ENCODE measurements at regions not wholly inside any gene's neighbourhood (a gene's known extent, or its start where the extent isn't known, plus 50 kb on each side); places are given as distances from the start of the nearest gene placed in this dataset.

DNA sequence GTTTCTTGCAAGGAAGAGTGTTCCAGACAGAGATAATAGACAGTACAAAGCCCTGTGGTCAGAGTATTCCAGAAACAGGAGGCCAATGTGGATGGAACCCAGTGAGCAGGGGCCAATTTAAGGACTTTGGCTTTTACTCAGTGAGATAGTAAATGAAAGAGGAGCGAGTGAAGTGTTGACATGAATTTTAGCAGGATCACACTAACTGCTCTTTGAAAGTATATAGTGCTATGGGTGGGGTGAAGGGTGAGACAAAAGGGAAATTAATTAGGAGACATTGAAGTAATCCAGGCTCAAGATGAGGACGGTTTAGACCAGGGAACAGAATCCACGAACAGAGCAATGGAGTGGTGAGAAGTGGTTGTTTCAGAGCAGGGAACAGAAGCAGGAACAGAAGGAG lies 62.2 kb upstream of the TES start:
- no peak for DNase-seq

- DNase-seq, result no peak
Observed at GRCh38 chr7:116148626-116149025, 61.7 kb upstream of the TES start.

DNA sequence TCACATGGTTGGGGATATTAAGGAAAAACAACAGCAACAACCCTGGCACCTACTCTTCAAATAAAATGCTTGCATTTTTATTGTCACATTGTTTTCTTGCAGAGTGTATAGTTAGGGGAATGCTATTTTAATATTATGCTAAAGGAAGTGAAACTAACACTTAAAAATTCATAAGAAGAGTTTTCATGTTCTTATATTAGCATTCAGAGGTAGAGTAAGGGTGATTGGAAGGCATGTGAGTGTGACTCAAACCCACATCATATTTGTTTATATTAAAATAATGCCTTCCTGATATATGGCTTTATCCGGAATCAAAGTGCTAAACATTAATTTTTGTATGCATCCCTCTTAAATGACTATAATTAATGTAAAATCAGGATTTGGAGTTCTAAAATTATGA lies 59.8 kb upstream of the TES start:
- DNase-seq, result no peak

DNA sequence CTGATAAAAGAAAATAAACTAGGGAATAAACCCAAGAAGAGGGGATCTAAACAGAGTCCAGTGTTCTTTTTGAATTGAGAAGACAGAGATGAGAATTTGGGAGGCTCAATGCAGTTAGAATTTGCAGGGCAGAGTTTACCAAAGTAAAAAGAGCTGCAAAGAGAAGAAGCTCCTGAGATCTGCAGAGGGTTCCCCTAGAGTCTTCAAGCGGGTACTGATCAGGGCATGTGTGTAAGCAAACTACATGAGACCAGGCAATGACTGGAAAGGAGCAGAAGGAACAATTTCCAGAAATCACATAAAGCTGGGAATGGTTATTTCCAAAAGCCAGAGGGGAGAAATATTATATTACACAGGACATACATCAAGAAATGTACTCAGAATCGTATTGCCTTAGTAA lies 58.1 kb upstream of the TES start:
- no peak for DNase-seq

DNA sequence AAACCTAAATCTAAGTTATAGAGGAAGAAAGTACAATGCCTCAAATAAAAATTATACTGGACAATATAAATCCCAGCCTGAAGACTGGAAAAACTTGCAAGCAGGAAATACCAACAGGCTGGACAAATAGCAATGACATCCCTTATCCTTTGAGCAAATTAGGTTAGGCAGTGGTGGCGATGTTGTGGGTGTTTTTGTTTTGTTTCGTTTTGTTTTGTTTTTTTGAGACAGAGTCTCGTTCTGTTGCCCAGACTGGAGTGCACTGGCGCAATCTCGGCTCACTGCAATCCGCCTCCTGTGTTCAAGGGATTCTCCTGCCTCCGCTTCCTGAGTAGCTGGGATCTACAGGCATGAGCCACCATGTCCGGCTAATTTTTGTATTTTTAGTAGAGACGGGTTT lies 57.3 kb upstream of the TES start:
- DNase-seq, result no peak

DNA sequence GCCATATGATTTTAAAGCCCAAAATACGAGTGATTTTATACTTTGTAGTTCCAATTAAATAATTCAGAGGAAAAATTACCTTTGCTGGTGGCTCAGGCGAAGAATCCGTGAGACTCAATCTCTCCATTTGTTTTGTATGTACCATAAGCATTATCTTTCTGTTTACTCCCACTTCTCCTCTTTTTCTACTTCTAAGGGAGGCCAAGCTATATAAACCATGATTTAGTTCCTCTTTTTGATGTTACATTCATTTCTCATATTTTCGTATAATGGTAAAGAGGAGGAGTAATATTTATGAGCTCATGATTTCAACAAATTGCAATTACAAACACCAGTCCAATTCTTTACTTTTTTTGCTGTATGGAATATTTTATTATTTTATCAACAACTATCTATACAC lies 50.6 kb upstream of the TES start:
- no peak for DNase-seq
